ENCODE measurements at regions not wholly inside any gene's neighbourhood (a gene's known extent, or its start where the extent isn't known, plus 50 kb on each side); places are given as distances from the start of the nearest gene placed in this dataset.
A peak's percentile ranks its signal among the peaks of the same experiment; 100 is the strongest.
"Not testable (repeated sequence)": the region's sequence is repeated elsewhere in the genome, so short reads cannot be mapped to it uniquely, and the experiment has no call there.

GRCh38 chr15:84360902-84361301 is 125.3 kb downstream of the GOLGA6L4 start:
- ATAC-seq (ENCODE audit: low read depth in 2 of 2); H3K9me3 Mint-ChIP-seq; H3K27me3 ChIP-seq (ENCODE audit: control insufficient read depth, insufficient read depth, low read length); H3K27me3 Mint-ChIP-seq; H3K9me3 ChIP-seq (ENCODE audit: control insufficient read depth in 2 of 2, low read length in 2 of 2); H3K4me1 ChIP-seq (ENCODE audit: control insufficient read depth, insufficient read depth, low read length, poor library complexity, severe bottlenecking); H3K4me3 ChIP-seq (ENCODE audit: low read depth, low read length); DNase-seq; H3K36me3 ChIP-seq (ENCODE audit: control insufficient read depth, insufficient read depth, low read length); H3K4me1 Mint-ChIP-seq; H3K27ac Mint-ChIP-seq; H3K27ac ChIP-seq (ENCODE audit: insufficient read depth, low read length, poor library complexity, severe bottlenecking); H3K4me3 Mint-ChIP-seq; H3K36me3 Mint-ChIP-seq: not testable (repeated sequence)

- not testable (repeated sequence) for H3K36me3 Mint-ChIP-seq
Measured at GRCh38 chr15:84384421-84384820, 148.8 kb downstream of the GOLGA6L4 start.

GRCh38 chr15:84387086-84387485 is 151.5 kb downstream of the GOLGA6L4 start:
- H3K4me1 Mint-ChIP-seq: peaks cover 0 to 2% (median 0%) of the 10 kb centered on the region in 4 donors
- H3K36me3 Mint-ChIP-seq: no peaks in the 10 kb centered on the region
- no peak overlapping the region for H3K27ac Mint-ChIP-seq
- H3K4me1 ChIP-seq (ENCODE audit: control insufficient read depth, insufficient read depth, low read length, poor library complexity, severe bottlenecking): no peaks in the 10 kb centered on the region
- no peak overlapping the region for H3K4me3 Mint-ChIP-seq
- H3K4me3 ChIP-seq (ENCODE audit: low read depth, low read length): no peak overlapping the region
- H3K36me3 ChIP-seq (ENCODE audit: control insufficient read depth, insufficient read depth, low read length): no peaks in the 10 kb centered on the region
- peaks cover 21% of the 10 kb centered on the region for H3K27me3 Mint-ChIP-seq
- no peak for ATAC-seq (ENCODE audit: low read depth in 2 of 2)
- H3K27me3 ChIP-seq (ENCODE audit: control insufficient read depth, insufficient read depth, low read length): no peaks in the 10 kb centered on the region
- no peak overlapping the region for H3K27ac ChIP-seq (ENCODE audit: insufficient read depth, low read length, poor library complexity, severe bottlenecking)
- H3K9me3 ChIP-seq (ENCODE audit: control insufficient read depth in 2 of 2, low read length in 2 of 2): no peaks in the 10 kb centered on the region
- H3K9me3 Mint-ChIP-seq: peaks cover 0 to 4% (median 0%) of the 10 kb centered on the region in 7 donors
- no peak for DNase-seq

More at GRCh38 chr15:84384421-84384820, 148.8 kb downstream of the GOLGA6L4 start:
- not testable (repeated sequence) for H3K9me3 ChIP-seq (ENCODE audit: control insufficient read depth in 2 of 2, low read length in 2 of 2); H3K9me3 Mint-ChIP-seq; H3K27me3 ChIP-seq (ENCODE audit: control insufficient read depth, insufficient read depth, low read length); H3K27ac Mint-ChIP-seq; H3K4me3 Mint-ChIP-seq; H3K4me1 ChIP-seq (ENCODE audit: control insufficient read depth, insufficient read depth, low read length, poor library complexity, severe bottlenecking); H3K27ac ChIP-seq (ENCODE audit: insufficient read depth, low read length, poor library complexity, severe bottlenecking); H3K4me1 Mint-ChIP-seq; DNase-seq; H3K36me3 ChIP-seq (ENCODE audit: control insufficient read depth, insufficient read depth, low read length); ATAC-seq (ENCODE audit: low read depth in 2 of 2); H3K4me3 ChIP-seq (ENCODE audit: low read depth, low read length); H3K27me3 Mint-ChIP-seq

GRCh38 chr15:84388201-84388600 is 152.6 kb downstream of the GOLGA6L4 start:
- Mint-ChIP-seq H3K27ac (peak overlapping the region in 1 of 3 donors; percentile 63), H3K27me3 (peaks cover 21% of the 10 kb centered on the region)
- H3K36me3 Mint-ChIP-seq; ATAC-seq (ENCODE audit: low read depth in 2 of 2); DNase-seq; H3K4me3 ChIP-seq (ENCODE audit: low read depth, low read length); H3K4me3 Mint-ChIP-seq; H3K9me3 ChIP-seq (ENCODE audit: control insufficient read depth in 2 of 2, low read length in 2 of 2); H3K9me3 Mint-ChIP-seq; H3K27ac ChIP-seq (ENCODE audit: insufficient read depth, low read length, poor library complexity, severe bottlenecking); H3K4me1 ChIP-seq (ENCODE audit: control insufficient read depth, insufficient read depth, low read length, poor library complexity, severe bottlenecking); H3K4me1 Mint-ChIP-seq; H3K36me3 ChIP-seq (ENCODE audit: control insufficient read depth, insufficient read depth, low read length); H3K27me3 ChIP-seq (ENCODE audit: control insufficient read depth, insufficient read depth, low read length): not testable (repeated sequence)

GRCh38 chr15:84388638-84389037 is 153.1 kb downstream of the GOLGA6L4 start:
- not testable (repeated sequence) for H3K27ac Mint-ChIP-seq; H3K4me1 Mint-ChIP-seq; H3K9me3 ChIP-seq (ENCODE audit: control insufficient read depth in 2 of 2, low read length in 2 of 2); H3K27me3 ChIP-seq (ENCODE audit: control insufficient read depth, insufficient read depth, low read length); H3K36me3 ChIP-seq (ENCODE audit: control insufficient read depth, insufficient read depth, low read length); H3K4me3 Mint-ChIP-seq; ATAC-seq (ENCODE audit: low read depth in 2 of 2); DNase-seq; H3K36me3 Mint-ChIP-seq; H3K4me1 ChIP-seq (ENCODE audit: control insufficient read depth, insufficient read depth, low read length, poor library complexity, severe bottlenecking); H3K4me3 ChIP-seq (ENCODE audit: low read depth, low read length); H3K9me3 Mint-ChIP-seq; H3K27ac ChIP-seq (ENCODE audit: insufficient read depth, low read length, poor library complexity, severe bottlenecking)
- peaks cover 21% of the 10 kb centered on the region for H3K27me3 Mint-ChIP-seq

GRCh38 chr15:84390324-84390723 is 154.8 kb downstream of the GOLGA6L4 start:
- H3K4me1 Mint-ChIP-seq, DNase-seq: not testable (repeated sequence)
- peaks cover 14% of the 10 kb centered on the region for H3K27me3 Mint-ChIP-seq

GRCh38 chr15:84391191-84391590 is 155.6 kb downstream of the GOLGA6L4 start:
- DNase-seq (no peak), ATAC-seq (ENCODE audit: low read depth in 2 of 2) (no peak)
- Histone ChIP-seq H3K27ac (ENCODE audit: insufficient read depth, low read length, poor library complexity, severe bottlenecking) (no peak overlapping the region), H3K36me3 (ENCODE audit: control insufficient read depth, insufficient read depth, low read length) (no peaks in the 10 kb centered on the region), H3K4me1 (ENCODE audit: control insufficient read depth, insufficient read depth, low read length, poor library complexity, severe bottlenecking) (no peaks in the 10 kb centered on the region), H3K4me3 (ENCODE audit: low read depth, low read length) (no peak overlapping the region), H3K9me3 (ENCODE audit: control insufficient read depth in 2 of 2, low read length in 2 of 2) (no peaks in the 10 kb centered on the region), H3K27me3 (ENCODE audit: control insufficient read depth, insufficient read depth, low read length) (no peaks in the 10 kb centered on the region)
- Mint-ChIP-seq H3K27me3 (peaks cover 14% of the 10 kb centered on the region), H3K36me3 (no peaks in the 10 kb centered on the region), H3K4me1 (no peaks in the 10 kb centered on the region), H3K4me3 (no peak overlapping the region), H3K9me3 (peaks cover 0 to 4% (median 0%) of the 10 kb centered on the region in 7 donors), H3K27ac (no peak overlapping the region)

More at GRCh38 chr15:84390324-84390723, 154.8 kb downstream of the GOLGA6L4 start:
- not testable (repeated sequence) for H3K4me3 ChIP-seq (ENCODE audit: low read depth, low read length); H3K9me3 ChIP-seq (ENCODE audit: control insufficient read depth in 2 of 2, low read length in 2 of 2); H3K27ac ChIP-seq (ENCODE audit: insufficient read depth, low read length, poor library complexity, severe bottlenecking); H3K36me3 ChIP-seq (ENCODE audit: control insufficient read depth, insufficient read depth, low read length); H3K4me3 Mint-ChIP-seq; H3K9me3 Mint-ChIP-seq; H3K4me1 ChIP-seq (ENCODE audit: control insufficient read depth, insufficient read depth, low read length, poor library complexity, severe bottlenecking); H3K27ac Mint-ChIP-seq; H3K27me3 ChIP-seq (ENCODE audit: control insufficient read depth, insufficient read depth, low read length); H3K36me3 Mint-ChIP-seq; ATAC-seq (ENCODE audit: low read depth in 2 of 2)

GRCh38 chr15:84392020-84392419 is 156.4 kb downstream of the GOLGA6L4 start:
- not testable (repeated sequence) for ATAC-seq (ENCODE audit: low read depth in 2 of 2); H3K27ac ChIP-seq (ENCODE audit: insufficient read depth, low read length, poor library complexity, severe bottlenecking); H3K4me3 ChIP-seq (ENCODE audit: low read depth, low read length); DNase-seq; H3K27ac Mint-ChIP-seq; H3K4me1 ChIP-seq (ENCODE audit: control insufficient read depth, insufficient read depth, low read length, poor library complexity, severe bottlenecking); H3K27me3 ChIP-seq (ENCODE audit: control insufficient read depth, insufficient read depth, low read length); H3K4me1 Mint-ChIP-seq; H3K9me3 Mint-ChIP-seq; H3K4me3 Mint-ChIP-seq; H3K36me3 ChIP-seq (ENCODE audit: control insufficient read depth, insufficient read depth, low read length); H3K36me3 Mint-ChIP-seq; H3K9me3 ChIP-seq (ENCODE audit: control insufficient read depth in 2 of 2, low read length in 2 of 2)
- peaks cover 14% of the 10 kb centered on the region for H3K27me3 Mint-ChIP-seq

All from CD4-positive, CD25-positive, alpha-beta regulatory T cell (primary cell).